Keratinocyte (primary cell): ENCODE measurements at regions not wholly inside any gene's neighbourhood (a gene's known extent, or its start where the extent isn't known, plus 50 kb on each side); places are given as distances from the start of the nearest gene placed in this dataset.

Source experiments
- DNase-seq: peaks from one replicate; pipeline ENCODE4 v3.0.0-alpha.2; 2011; ENCODE audit warnings: low read depth, missing footprints, low spot score
- FAIRE-seq: peaks from 2 replicates; lab custom pipeline; 2011; peaks lifted over from hg19 to GRCh38; lab: Jason Lieb, UNC
- H2AFZ ChIP-seq: 2 replicates; pipeline ENCODE4 v1.6.0; 2012; ENCODE audit warnings: low read length, control low read depth, inconsistent platforms; ENCODE audit not compliant: control insufficient read depth
- H3K27ac ChIP-seq: 2 replicates; pipeline ENCODE4 v1.5.1; 2011; ENCODE audit warnings: low read length; ENCODE audit not compliant: control insufficient read depth, insufficient read depth
- H3K27me3 ChIP-seq: 3 replicates; pipeline ENCODE4 v1.6.0; 2011; ENCODE audit warnings: low read length; ENCODE audit not compliant: control insufficient read depth, insufficient read depth; ENCODE audit errors: extremely low read depth
- H3K36me3 ChIP-seq, 2 experiments: 2 replicates in 1 of 2; 3 replicates in 1 of 2; pipeline ENCODE4 v1.5.1; 2011; ENCODE audit warnings: low read length in 2 of 2, mild to moderate bottlenecking in 1 of 2; ENCODE audit not compliant: control insufficient read depth in 2 of 2, insufficient read depth in 2 of 2; ENCODE audit errors: extremely low read depth in 1 of 2
- H3K4me1 ChIP-seq: 3 replicates; pipeline ENCODE4 v1.5.1; 2011; ENCODE audit warnings: low read length; ENCODE audit not compliant: control insufficient read depth, insufficient read depth; ENCODE audit errors: extremely low read depth
- H3K4me2 ChIP-seq: 3 replicates; pipeline ENCODE4 v1.6.0; 2011; ENCODE audit warnings: low read depth, low read length; ENCODE audit not compliant: control insufficient read depth, insufficient read depth; ENCODE audit errors: extremely low read depth
- H3K4me3 ChIP-seq, 3 experiments: fragments of 200-600 bp in 1 of 3; sonication (generic) in 1 of 3; 2 replicates in 2 of 3; 3 replicates in 1 of 3; pipeline ENCODE4 v1.5.1; 2011 to 2016; ENCODE audit warnings: low read length in 3 of 3, mild to moderate bottlenecking in 3 of 3, control low read depth in 2 of 3, inconsistent platforms in 1 of 3, low read depth in 1 of 3, mixed read lengths in 1 of 3, mixed run types in 1 of 3, moderate library complexity in 1 of 3; ENCODE audit not compliant: control insufficient read depth in 2 of 3, insufficient read depth in 2 of 3; ENCODE audit errors: extremely low read depth in 1 of 3
- H3K79me2 ChIP-seq: 2 replicates; pipeline ENCODE4 v1.6.0; 2012; ENCODE audit warnings: low read length; ENCODE audit not compliant: control insufficient read depth, insufficient read depth
- H3K9ac ChIP-seq: 3 replicates; pipeline ENCODE4 v1.6.0; 2011; ENCODE audit warnings: low read length; ENCODE audit not compliant: control insufficient read depth, insufficient read depth; ENCODE audit errors: extremely low read depth
- H3K9me1 ChIP-seq: 3 replicates; pipeline ENCODE4 v1.6.0; 2011; ENCODE audit warnings: low read length; ENCODE audit not compliant: control insufficient read depth, insufficient read depth; ENCODE audit errors: extremely low read depth
- H3K9me3 ChIP-seq: 2 replicates; pipeline ENCODE4 v1.5.1; 2012; ENCODE audit warnings: low read depth, low read length; ENCODE audit not compliant: control insufficient read depth
- H4K20me1 ChIP-seq: 3 replicates; pipeline ENCODE4 v1.6.0; 2011; ENCODE audit warnings: low read length; ENCODE audit not compliant: control insufficient read depth, insufficient read depth; ENCODE audit errors: extremely low read depth
- EZH2 ChIP-seq: IDR thresholded peaks from one replicate; pipeline ENCODE4 v1.6.1; 2012; ENCODE audit warnings: inconsistent platforms, mild to moderate bottlenecking, low read length, moderate library complexity
- dilution Hi-C: fragments of 300-500 bp; cut with MboI; formaldehyde crosslinking; loops from one replicate; pipeline ENCODE4 v1.7.0; 2020; ENCODE audit warnings: low sequenced_read_pairs; ENCODE audit not compliant: extremely low pct_ligation_motif_present
- TF ChIP-seq, protein P1 (sequence below), 3 experiments: IDR thresholded peaks in 1 of 3; conservative IDR thresholded peaks in 1 of 3; optimal IDR thresholded peaks in 1 of 3; 2 replicates in 2 of 3; 3 replicates in 1 of 3; pipeline versions ENCODE3 to v1.5.1; 2011; ENCODE audit warnings: low read length in 3 of 3, mild to moderate bottlenecking in 3 of 3, moderate library complexity in 2 of 3, control low read depth in 1 of 3, inconsistent platforms in 1 of 3; ENCODE audit not compliant: insufficient read depth in 2 of 3; ENCODE audit errors: extremely low read depth in 1 of 3

DNA sequence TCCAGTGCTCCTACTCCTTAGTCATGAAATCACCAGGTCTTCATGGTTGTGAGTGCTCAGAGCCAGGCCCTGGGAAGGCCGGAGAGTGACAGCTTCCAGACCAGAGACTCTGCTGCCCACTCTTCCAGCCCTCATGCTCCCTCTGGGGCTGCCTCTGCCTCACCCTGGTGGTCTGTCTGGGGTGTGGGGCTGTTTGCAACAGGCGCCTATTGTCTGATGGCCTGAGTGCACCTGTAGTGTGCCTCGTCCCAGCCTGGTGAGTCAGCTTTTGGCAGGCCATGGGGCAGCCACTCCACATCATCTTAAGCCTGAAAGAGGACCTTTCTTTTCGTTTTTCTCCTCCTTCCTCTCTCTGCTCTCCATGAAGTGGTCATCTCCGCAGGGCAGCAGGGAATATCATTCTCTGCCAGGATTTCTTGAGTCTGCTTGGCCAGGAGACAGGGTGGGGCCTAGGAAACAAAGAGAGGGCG is 173.8 kb downstream of the VEGFA start:
- no peaks in the 10 kb centered on the region for H3K9me3 ChIP-seq
- no peak overlapping the region for H3K27ac ChIP-seq
- dilution Hi-C loops = no loop called here
- H3K4me3 ChIP-seq = no peak overlapping the region
- no peaks in the 10 kb centered on the region for H3K4me1 ChIP-seq
- H3K79me2 ChIP-seq = no peaks in the 10 kb centered on the region
- no peaks in the 10 kb centered on the region for H4K20me1 ChIP-seq
- no peaks in the 10 kb centered on the region for H3K27me3 ChIP-seq
- DNase-seq (no peak), FAIRE-seq (no peak)
- no peaks in the 10 kb centered on the region for H3K36me3 ChIP-seq
- no peaks in the 10 kb centered on the region for H3K9me1 ChIP-seq
- no peak for TF ChIP-seq EZH2
- TF ChIP-seq, protein P1, sequence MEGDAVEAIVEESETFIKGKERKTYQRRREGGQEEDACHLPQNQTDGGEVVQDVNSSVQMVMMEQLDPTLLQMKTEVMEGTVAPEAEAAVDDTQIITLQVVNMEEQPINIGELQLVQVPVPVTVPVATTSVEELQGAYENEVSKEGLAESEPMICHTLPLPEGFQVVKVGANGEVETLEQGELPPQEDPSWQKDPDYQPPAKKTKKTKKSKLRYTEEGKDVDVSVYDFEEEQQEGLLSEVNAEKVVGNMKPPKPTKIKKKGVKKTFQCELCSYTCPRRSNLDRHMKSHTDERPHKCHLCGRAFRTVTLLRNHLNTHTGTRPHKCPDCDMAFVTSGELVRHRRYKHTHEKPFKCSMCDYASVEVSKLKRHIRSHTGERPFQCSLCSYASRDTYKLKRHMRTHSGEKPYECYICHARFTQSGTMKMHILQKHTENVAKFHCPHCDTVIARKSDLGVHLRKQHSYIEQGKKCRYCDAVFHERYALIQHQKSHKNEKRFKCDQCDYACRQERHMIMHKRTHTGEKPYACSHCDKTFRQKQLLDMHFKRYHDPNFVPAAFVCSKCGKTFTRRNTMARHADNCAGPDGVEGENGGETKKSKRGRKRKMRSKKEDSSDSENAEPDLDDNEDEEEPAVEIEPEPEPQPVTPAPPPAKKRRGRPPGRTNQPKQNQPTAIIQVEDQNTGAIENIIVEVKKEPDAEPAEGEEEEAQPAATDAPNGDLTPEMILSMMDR (optimal IDR thresholded peaks at IDR 0.05 in 1 of 3, IDR thresholded peaks at IDR 0.05 in 1 of 3, conservative IDR thresholded peaks at IDR 0.05 in 1 of 3; ENCODE audit: extremely low read depth in 1 of 3, insufficient read depth in 2 of 3, low read length in 3 of 3) = no peak
- H3K9ac ChIP-seq = no peak overlapping the region
- H3K4me2 ChIP-seq = no peak overlapping the region
- H2AFZ ChIP-seq = no peak overlapping the region

DNA sequence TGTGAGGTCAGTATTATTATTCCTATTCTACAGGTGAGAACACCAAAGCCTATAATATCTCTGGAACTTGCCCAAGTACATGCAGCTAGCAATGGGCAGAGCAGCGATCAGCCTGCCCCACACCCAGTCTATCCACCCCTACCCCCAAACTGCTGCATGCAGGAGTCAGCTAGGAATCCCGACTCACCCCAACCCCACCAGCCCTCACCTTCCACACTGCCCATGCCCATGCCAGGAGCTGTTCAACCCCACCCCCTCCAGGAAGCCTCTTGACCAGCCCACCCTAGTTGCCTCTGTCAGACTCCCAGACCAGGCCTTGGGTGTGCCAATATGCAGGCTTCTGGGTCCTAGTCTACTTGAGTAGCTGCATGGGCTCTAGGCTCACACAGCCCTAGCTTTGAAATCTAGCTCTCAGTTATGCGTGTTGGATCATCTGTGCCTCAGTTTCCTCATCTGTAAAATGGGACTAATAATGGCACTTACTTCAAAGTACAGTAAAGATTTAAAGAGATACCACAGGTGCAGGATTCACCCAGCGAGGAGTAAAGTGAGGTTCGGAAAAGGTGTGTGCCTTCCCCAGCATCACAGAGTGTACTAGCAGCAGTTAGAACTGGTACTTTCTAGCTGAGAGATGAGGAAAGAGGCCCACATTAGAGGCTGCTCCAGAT is 173.2 kb downstream of the VEGFA start:
- no peaks in the 10 kb centered on the region for H3K36me3 ChIP-seq
- H3K9ac ChIP-seq = no peak overlapping the region
- no peaks in the 10 kb centered on the region for H3K4me1 ChIP-seq
- dilution Hi-C loops = no loop called here
- H3K27me3 ChIP-seq = no peaks in the 10 kb centered on the region
- no peaks in the 10 kb centered on the region for H3K9me3 ChIP-seq
- no peak for TF ChIP-seq EZH2
- TF ChIP-seq, protein P1 (optimal IDR thresholded peaks at IDR 0.05 in 1 of 3, IDR thresholded peaks at IDR 0.05 in 1 of 3, conservative IDR thresholded peaks at IDR 0.05 in 1 of 3; ENCODE audit: extremely low read depth in 1 of 3, insufficient read depth in 2 of 3, low read length in 3 of 3) = no peak
- no peak overlapping the region for H3K4me2 ChIP-seq
- no peaks in the 10 kb centered on the region for H4K20me1 ChIP-seq
- FAIRE-seq (no peak), DNase-seq (no peak)
- H3K27ac ChIP-seq = no peak overlapping the region
- H3K4me3 ChIP-seq = no peak overlapping the region
- no peak overlapping the region for H2AFZ ChIP-seq
- H3K79me2 ChIP-seq = no peaks in the 10 kb centered on the region
- no peaks in the 10 kb centered on the region for H3K9me1 ChIP-seq
